ENCODE measurements at regions not wholly inside any gene's neighbourhood (a gene's known extent, or its start where the extent isn't known, plus 50 kb on each side); places are given as distances from the start of the nearest gene placed in this dataset.
"Not testable (repeated sequence)": the region's sequence is repeated elsewhere in the genome, so short reads cannot be mapped to it uniquely, and the experiment has no call there.

GRCh38 chr6:167737205-167737830, 89.4 kb upstream of the AFDN start:
- DNase-seq = no peak

DNA sequence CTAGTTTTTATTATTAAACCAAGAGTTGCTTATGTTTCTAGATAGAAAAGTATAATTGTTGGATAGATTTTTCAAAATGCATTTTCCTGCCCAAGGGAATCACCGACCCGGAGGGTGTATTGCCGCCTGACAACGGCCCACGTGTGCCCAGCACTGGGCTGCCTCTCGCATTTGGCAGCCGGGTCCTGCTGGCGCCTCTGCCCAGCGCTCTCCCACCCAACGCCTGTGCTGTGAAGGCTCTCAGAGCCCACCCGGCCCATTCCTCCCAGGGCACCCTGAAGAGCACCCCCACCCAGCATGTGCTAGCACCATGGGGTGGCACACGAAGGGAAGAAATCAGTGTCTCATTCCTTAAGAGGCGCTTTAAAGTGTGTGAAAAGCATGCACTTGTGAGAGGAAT, 88.3 kb upstream of the AFDN start:
- no peak for DNase-seq

- DNase-seq = no peak
Measured at GRCh38 chr6:167739721-167740475, 86.8 kb upstream of the AFDN start.

GRCh38 chr6:167742719-167743303, 83.9 kb upstream of the AFDN start:
- no peak for DNase-seq

- no peak for DNase-seq
Measured at GRCh38 chr6:167744681-167745669, 81.7 kb upstream of the AFDN start.

- DNase-seq = no peak
Measured at GRCh38 chr6:167745670-167746389, 80.9 kb upstream of the AFDN start.

GRCh38 chr6:167746390-167746907, 80.3 kb upstream of the AFDN start:
- DNase-seq = no peak

GRCh38 chr6:167746975-167747374, 79.7 kb upstream of the AFDN start:
- no peak for DNase-seq

DNA sequence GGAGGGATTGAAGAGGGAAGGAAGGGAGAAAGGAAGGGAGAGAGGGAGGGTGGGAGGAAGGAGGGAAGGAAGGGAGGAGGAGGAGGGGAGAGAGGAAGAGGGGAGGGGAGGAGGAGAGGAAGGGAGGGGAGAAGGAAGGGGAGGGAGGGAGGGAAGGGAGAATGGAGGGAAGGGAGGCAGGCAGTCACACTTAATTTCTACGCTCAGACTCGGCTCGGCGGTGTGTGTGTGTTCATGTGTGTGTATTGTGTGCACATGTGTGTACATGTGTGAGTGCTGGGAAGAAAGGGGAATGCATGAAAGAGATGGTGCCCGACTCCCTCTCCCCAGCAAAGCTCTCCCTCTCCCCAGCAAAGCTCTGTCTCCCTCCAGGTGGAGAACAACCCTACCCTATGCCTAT, 79.1 kb upstream of the AFDN start:
- DNase-seq = no peak

DNA sequence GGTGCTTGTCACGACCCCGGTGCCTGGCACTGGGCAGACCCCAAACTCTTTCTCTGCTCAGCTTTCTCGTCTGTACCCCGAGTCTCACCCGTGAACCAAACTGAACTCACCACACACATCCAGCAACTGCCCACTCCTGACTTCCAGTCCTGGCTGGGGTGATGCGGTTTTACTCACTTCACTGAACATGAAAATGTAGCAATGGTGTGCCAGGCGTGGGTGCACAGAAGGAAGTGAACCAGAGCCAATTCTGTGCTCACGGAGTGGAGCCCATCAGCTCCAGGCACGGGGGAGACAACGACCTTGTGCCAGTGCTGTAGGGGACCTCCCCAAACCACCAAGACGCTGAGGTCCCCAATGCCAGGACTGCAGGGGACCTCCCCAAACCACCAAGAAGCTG, 78.7 kb upstream of the AFDN start:
- DNase-seq = no peak

DNA sequence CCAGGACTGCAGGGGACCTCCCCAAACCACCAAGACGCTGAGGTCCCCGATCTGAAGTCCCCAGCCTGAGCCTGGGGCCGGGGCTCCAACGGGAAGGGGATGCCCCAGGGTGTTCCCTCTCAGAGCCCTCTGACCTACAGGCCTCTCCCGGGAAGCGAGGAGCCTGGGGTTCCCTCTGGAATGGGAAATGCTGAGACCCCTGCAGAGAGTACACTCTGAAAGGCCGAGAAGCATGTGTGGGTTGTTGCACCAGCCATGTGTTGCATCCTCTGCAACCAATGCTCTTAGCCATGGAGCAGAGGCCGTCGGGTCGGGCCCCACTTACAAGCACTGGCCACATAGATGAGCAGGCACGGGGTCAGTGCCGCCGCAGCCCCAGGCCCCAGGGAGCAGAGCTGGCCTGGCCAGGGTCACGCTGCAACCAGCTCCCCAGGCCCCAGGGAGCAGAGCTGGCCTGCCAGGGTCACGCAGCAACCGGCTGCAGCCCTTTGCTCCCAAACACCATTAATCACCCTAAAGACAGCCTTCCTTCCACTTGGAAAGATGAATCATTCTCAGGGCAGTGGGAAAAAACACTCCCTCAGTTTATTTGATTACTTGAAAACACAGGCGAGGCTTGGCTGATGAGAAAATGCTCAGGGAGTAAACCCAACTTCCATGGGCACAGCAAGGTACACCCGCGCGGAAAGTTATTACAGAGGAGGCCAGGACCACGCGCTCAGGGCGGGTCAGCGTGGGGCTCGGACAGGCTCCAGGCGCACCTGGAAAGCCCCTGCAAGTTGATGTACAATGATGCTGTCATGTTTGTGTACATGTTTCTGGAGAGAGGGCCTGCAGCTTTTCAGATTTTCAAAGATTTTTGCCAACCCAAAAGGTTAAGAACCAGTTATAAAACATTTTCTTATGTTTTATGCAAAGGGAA, 78.0 kb upstream of the AFDN start:
- no peak for DNase-seq

GRCh38 chr6:167750956-167751358, 75.8 kb upstream of the AFDN start:
- no peak for DNase-seq

DNA sequence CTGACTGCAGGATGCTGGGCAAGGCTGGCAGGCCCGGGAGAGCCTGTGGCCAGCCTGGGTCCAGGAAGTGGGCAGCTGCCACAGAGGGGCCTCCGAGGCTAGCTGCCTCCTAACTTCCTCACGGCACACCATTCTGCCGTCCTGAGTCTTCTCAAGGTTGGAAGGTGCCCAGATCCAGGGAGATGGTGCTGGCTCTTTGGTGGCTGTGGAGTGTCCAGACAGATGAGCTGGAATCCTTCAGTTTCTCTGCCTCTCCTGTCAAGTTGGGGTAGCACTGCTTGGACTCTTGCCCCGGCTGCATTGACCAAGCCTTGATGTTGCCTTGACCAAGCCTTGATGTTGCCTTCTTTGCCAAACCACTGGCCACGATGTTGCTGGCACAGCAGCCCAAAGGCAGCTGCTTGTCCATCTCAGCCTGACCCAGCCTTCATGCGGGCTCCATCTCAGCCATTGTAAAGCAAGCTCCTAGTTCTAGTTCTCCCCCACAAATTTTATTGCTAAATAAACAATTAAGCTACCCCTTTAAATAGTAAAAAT, 75.1 kb upstream of the AFDN start:
- no peak for DNase-seq

DNA sequence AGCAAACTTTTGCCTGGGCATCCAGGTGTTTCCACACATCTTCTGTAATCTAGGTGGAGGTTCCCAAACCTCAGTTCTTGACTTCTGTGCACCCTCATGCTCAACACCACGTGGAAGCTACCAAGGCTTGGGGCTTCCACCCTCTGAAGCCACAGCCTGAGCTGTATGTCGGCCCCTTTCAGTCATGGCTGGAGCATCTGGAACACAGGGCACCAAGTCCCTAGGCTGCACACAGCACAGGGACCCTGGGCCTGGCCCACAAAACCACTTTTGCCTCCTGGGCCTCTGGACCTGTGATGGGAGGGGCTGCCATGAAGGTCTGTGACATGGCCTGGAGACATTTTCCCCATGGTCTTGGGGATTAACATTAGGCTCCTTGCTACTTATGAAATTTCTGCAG, 73.4 kb upstream of the AFDN start:
- not testable (repeated sequence) for DNase-seq

- no peak for DNase-seq
Measured at GRCh38 chr6:167754691-167755090, 72.0 kb upstream of the AFDN start.

- no peak for DNase-seq
Measured at GRCh38 chr6:167755461-167755860, 71.2 kb upstream of the AFDN start.

DNA sequence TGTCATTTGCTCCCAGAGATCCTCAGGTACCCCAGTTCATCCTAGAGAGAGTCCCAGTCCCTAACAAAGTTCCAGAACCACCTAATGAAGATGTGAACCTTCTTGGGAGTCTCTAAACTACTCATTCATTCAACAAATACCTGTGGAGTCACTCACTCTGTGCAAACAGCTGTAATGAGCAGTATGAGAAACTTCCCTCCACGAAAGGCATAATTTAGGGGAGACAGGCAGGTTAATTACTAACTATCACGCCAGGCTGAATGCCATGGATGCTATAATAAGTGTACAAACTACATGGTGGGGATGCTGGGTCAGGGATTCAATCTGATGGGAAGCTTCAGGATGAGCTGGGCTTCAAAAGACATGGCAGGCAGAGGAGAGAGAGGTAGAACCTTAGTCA, 70.1 kb upstream of the AFDN start:
- DNase-seq = no peak

- no peak for DNase-seq
Measured at GRCh38 chr6:167757249-167757648, 69.5 kb upstream of the AFDN start.

GRCh38 chr6:167757821-167758220, 68.9 kb upstream of the AFDN start:
- DNase-seq = no peak

DNA sequence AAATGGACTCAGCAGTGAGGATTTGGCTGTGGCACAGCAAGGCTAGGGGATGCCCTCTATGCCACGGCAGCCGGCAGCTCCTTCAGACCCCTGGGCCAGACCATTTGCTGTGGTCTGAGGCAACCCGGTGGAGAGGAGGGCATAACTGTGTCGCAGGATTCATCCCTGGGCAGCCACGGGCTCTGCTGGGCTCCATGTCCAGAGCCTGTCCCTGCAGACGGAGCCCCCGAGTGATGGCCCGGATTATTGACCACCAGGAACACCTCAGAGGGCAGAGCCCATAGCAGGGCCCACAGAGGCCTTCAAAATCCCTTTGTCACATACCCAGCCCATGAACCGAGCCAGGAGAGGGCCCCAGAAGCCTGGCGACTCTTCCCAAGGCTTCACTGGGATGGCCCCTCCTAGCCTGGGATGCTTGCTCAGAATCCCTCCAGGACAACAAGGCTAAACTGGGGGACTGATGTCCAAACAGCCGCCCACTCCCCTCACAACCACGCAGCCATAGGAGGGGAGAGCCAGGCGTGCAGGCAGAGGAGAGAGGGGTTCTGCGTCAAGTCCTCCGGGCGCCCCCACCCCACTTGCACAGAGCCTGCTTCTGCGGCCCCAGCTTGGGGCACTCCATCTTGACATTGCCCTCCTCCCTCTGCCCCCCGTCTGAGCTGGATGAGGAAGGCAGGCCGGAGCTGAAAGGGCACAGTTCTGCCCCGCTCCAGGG, 68.2 kb upstream of the AFDN start:
- DNase-seq = no peak

Data from CD4-positive, alpha-beta T cell treated with Interferon alpha-2 for 1 hour (primary cell).